Omental fat pad (tissue), 3 donors: ENCODE measurements at regions not wholly inside any gene's neighbourhood (a gene's known extent, or its start where the extent isn't known, plus 50 kb on each side); places are given as distances from the start of the nearest gene placed in this dataset.

ENCODE experiments used
- ATAC-seq: fragments of 150-250 bp; one replicate; pipeline ENCODE4 v1.9.1; 2016; ENCODE audit warnings: mild to moderate bottlenecking, moderate library complexity; ENCODE audit not compliant: low FRiP score
- DNase-seq: peaks from one replicate; pipeline ENCODE4 v3.0.0-alpha.2; 2019; ENCODE audit warnings: low spot score
- CTCF ChIP-seq, 3 donors: fragments of 450-650 bp; IDR thresholded peaks; one replicate each; pipeline ENCODE4 v1.5.1; 2016 to 2017; ENCODE audit warnings: antibody characterized with exemption in 3 of 3, mild to moderate bottlenecking in 3 of 3, moderate library complexity in 2 of 3

- ATAC-seq = no peak
- no peak for DNase-seq
These were observed 395.3 kb upstream of the NXPH2 start for GRCh38 chr2:139175510-139175909.

GRCh38 chr2:139170406-139170805 lies 390.2 kb upstream of the NXPH2 start:
- ATAC-seq (no peak), DNase-seq (no peak)
- TF ChIP-seq CTCF (IDR thresholded peaks at IDR 0.05) = no peak

More at GRCh38 chr2:139175510-139175909, 395.3 kb upstream of the NXPH2 start:
- TF ChIP-seq CTCF (IDR thresholded peaks at IDR 0.05) = no peak

- ATAC-seq = no peak
- no peak for DNase-seq
- TF ChIP-seq CTCF (IDR thresholded peaks at IDR 0.05) = no peak
These were observed 385.4 kb upstream of the NXPH2 start for GRCh38 chr2:139165601-139166000.

GRCh38 chr2:139165041-139165440 lies 384.9 kb upstream of the NXPH2 start:
- DNase-seq (no peak), ATAC-seq (no peak)
- TF ChIP-seq CTCF (IDR thresholded peaks at IDR 0.05) = no peak

GRCh38 chr2:139162957-139163356 lies 382.8 kb upstream of the NXPH2 start:
- no peak for TF ChIP-seq CTCF (IDR thresholded peaks at IDR 0.05)
- no peak for ATAC-seq
- no peak for DNase-seq

- no peak for TF ChIP-seq CTCF (IDR thresholded peaks at IDR 0.05)
- ATAC-seq = no peak
- no peak for DNase-seq
These were observed 382.3 kb upstream of the NXPH2 start for GRCh38 chr2:139162456-139162855.

GRCh38 chr2:139160836-139161235 lies 380.6 kb upstream of the NXPH2 start:
- no peak for TF ChIP-seq CTCF (IDR thresholded peaks at IDR 0.05)
- no peak for DNase-seq

More at GRCh38 chr2:139160836-139161235, 380.6 kb upstream of the NXPH2 start:
- no peak for ATAC-seq
